OCI-LY1 (cell line): ENCODE measurements at regions not wholly inside any gene's neighbourhood (a gene's known extent, or its start where the extent isn't known, plus 50 kb on each side); places are given as distances from the start of the nearest gene placed in this dataset.

Experiments used
- CTCF ChIP-seq: fragments of 200-600 bp; sonication (generic), shearing (Covaris generic); IDR thresholded peaks from 2 replicates; pipeline ENCODE4 v1.5.1; 2017; ENCODE audit warnings: mild to moderate bottlenecking, antibody characterized with exemption, low read length, moderate library complexity, mixed read lengths
- EZH2 ChIP-seq: fragments of 200-600 bp; sonication (generic), shearing (Covaris generic); IDR thresholded peaks from 2 replicates; pipeline ENCODE4 v1.8.0; 2017; ENCODE audit warnings: borderline replicate concordance, mixed run types, mild to moderate bottlenecking, antibody characterized with exemption, low read length, moderate library complexity, mixed read lengths

- TF ChIP-seq CTCF (no peak), EZH2 (no peak)
These were observed 270.9 kb upstream of the ANKH start for GRCh38 chr5:15142458-15142857.
